GM12878 (cell line): ENCODE measurements at regions not wholly inside any gene's neighbourhood (a gene's known extent, or its start where the extent isn't known, plus 50 kb on each side); places are given as distances from the start of the nearest gene placed in this dataset.

Experiments used
- ATAC-seq: fragments of 200-7000 bp; cut with Tn5 transposase; 3 replicates; pipeline ENCODE4 v1.9.1; 2020; ENCODE audit warnings: mild to moderate bottlenecking, moderate library complexity
- BruUV-seq: library from RNA; stranded (reverse); fragments of 400-500 nt; replicated peaks from 2 replicates; lab custom pipeline; 2021; lab: Mats Ljungman, UMichigan
- CTCF ChIA-PET: fragments of 300-600 bp; sonication (Branson Sonifier 250); formaldehyde crosslinking; extraction: SDS; loops from one replicate; lab custom pipeline; 2021; ENCODE audit warnings: inconsistent platforms; lab: Yijun Ruan, JAX
- POLR2A ChIA-PET: fragments of 350-600 bp; formaldehyde crosslinking; extraction: SDS; loops from one replicate; lab custom pipeline; 2021; ENCODE audit warnings: inconsistent platforms; lab: Charles Lee
- RAD21 ChIA-PET: fragments of 300-600 bp; sonication (Branson Sonifier 250); formaldehyde crosslinking; loops from one replicate; lab custom pipeline; 2023; ENCODE audit warnings: antibody characterized with exemption; ENCODE audit not compliant: unreplicated experiment; lab: Charles Lee
- SMC1A ChIA-PET: fragments of 300-600 bp; sonication (Branson Sonifier 250); formaldehyde crosslinking; loops from one replicate; lab custom pipeline; 2023; ENCODE audit not compliant: unreplicated experiment, uncharacterized antibody; lab: Charles Lee
- DNase-seq: peaks from one replicate; pipeline ENCODE4 v3.0.0-alpha.2; 2011; ENCODE audit warnings: low read depth, low spot score
- FAIRE-seq: peaks from 3 replicates; lab custom pipeline; 2011; peaks lifted over from hg19 to GRCh38; lab: Jason Lieb, UNC
- H2AFZ ChIP-seq: 2 replicates; pipeline ENCODE4 v1.6.0; 2011; ENCODE audit warnings: low read depth, low read length, control low read depth; ENCODE audit not compliant: control insufficient read depth
- H3K27ac ChIP-seq: 2 replicates; pipeline ENCODE4 v1.5.1; 2011; ENCODE audit warnings: control low read depth; ENCODE audit not compliant: control insufficient read depth, insufficient read depth
- H3K27me3 ChIP-seq, 2 experiments: replicated peaks in 1 of 2; 2 replicates each; pipeline versions ENCODE4 v1.6.0 to v1.6.1; 2011; ENCODE audit warnings: low read length in 1 of 2; ENCODE audit not compliant: control insufficient read depth in 2 of 2, insufficient read depth in 2 of 2
- H3K36me3 ChIP-seq, 2 experiments: 2 replicates each; pipeline ENCODE4 v1.5.1; 2011; ENCODE audit warnings: low read length in 1 of 2; ENCODE audit not compliant: control insufficient read depth in 2 of 2, insufficient read depth in 2 of 2
- H3K4me1 ChIP-seq: 2 replicates; pipeline ENCODE4 v1.6.1; 2011; ENCODE audit warnings: mild to moderate bottlenecking, low read length, moderate library complexity, mixed read lengths; ENCODE audit not compliant: control insufficient read depth, insufficient read depth
- H3K4me2 ChIP-seq: 2 replicates; pipeline ENCODE4 v1.6.0; 2011; ENCODE audit warnings: control low read depth; ENCODE audit not compliant: control insufficient read depth, insufficient read depth
- H3K4me3 ChIP-seq: fragments of 200-600 bp; sonication (generic); 2 replicates; pipeline ENCODE4 v1.5.1; 2016
- H3K79me2 ChIP-seq: 2 replicates; pipeline ENCODE4 v1.6.0; 2011; ENCODE audit warnings: low read length; ENCODE audit not compliant: control insufficient read depth, insufficient read depth
- H3K9ac ChIP-seq: 2 replicates; pipeline ENCODE4 v1.8.0; 2011; ENCODE audit warnings: low read length, control low read depth, mixed read lengths; ENCODE audit not compliant: control insufficient read depth, insufficient read depth
- H3K9me3 ChIP-seq: replicated peaks from 3 replicates; pipeline ENCODE4 v1.5.1; 2011; ENCODE audit warnings: mild to moderate bottlenecking, low read length; ENCODE audit not compliant: control insufficient read depth, insufficient read depth
- H4K20me1 ChIP-seq: 2 replicates; pipeline ENCODE4 v1.6.0; 2011; ENCODE audit not compliant: control insufficient read depth, insufficient read depth
- E4F1 ChIP-seq: fragments of 450-650 bp; IDR thresholded peaks from 2 replicates; pipeline ENCODE4 v1.6.1; 2018; ENCODE audit warnings: borderline replicate concordance, mild to moderate bottlenecking; ENCODE audit not compliant: partially characterized antibody
- HDAC2 ChIP-seq: fragments of 200-600 bp; sonication (generic); IDR thresholded peaks from 2 replicates; pipeline ENCODE4 v1.6.1; 2017
- NR2C2 ChIP-seq: IDR thresholded peaks from 2 replicates; pipeline ENCODE4 v1.6.1; 2011; ENCODE audit warnings: borderline replicate concordance, low read depth; ENCODE audit not compliant: control insufficient read depth, insufficient read length
- SMAD5 ChIP-seq: IDR thresholded peaks from 2 replicates; pipeline ENCODE4 v1.6.1; 2016; ENCODE audit warnings: antibody characterized with exemption, low read depth
- SMARCA5 ChIP-seq: fragments of 450-650 bp; IDR thresholded peaks from 2 replicates; pipeline ENCODE4 v1.6.1; 2017; ENCODE audit warnings: mild to moderate bottlenecking
- TARDBP ChIP-seq: IDR thresholded peaks from 2 replicates; pipeline ENCODE4 v1.6.1; 2016; ENCODE audit warnings: borderline replicate concordance
- WGBS: methylation state at CpG from one replicate; pipeline ENCODE4 v1.1.6; 2016; ENCODE audit warnings: low lambda C conversion rate; ENCODE audit not compliant: insufficient replicate concordance, insufficient coverage; ENCODE audit errors: missing lambda C conversion rate; 5-methylcytosine and 5-hydroxymethylcytosine counted together
- in situ Hi-C: fragments of 300-500 bp; cut with MboI; formaldehyde crosslinking; loops from 9 replicates; pipeline ENCODE4 v1.14.3; 2018; ENCODE audit warnings: mixed read lengths
- intact Hi-C: fragments of 100-400 bp; cut with micrococcal nuclease; formaldehyde crosslinking; loops from one replicate; pipeline ENCODE4 v1.14.2; 2022; ENCODE audit not compliant: unreplicated experiment

GRCh38 chr18:44031063-44031462 is 649.6 kb upstream of the SETBP1 start:
- WGBS: 17% methylated on average over 2 of the region's 2 CpGs

More at GRCh38 chr18:44031063-44031462, 649.6 kb upstream of the SETBP1 start:
- SMC1A ChIA-PET: no interaction called here
- CTCF ChIA-PET: no interaction called here
- Histone ChIP-seq H3K79me2 (no peaks in the 10 kb centered on the region), H2AFZ (no peak overlapping the region), H3K4me3 (no peak overlapping the region), H3K4me2 (no peak overlapping the region), H3K36me3 (no peaks in the 10 kb centered on the region), H3K27me3 (no peaks in the 10 kb centered on the region), H3K27ac (no peak overlapping the region), H4K20me1 (no peaks in the 10 kb centered on the region), H3K9me3 (no peaks in the 10 kb centered on the region), H3K9ac (no peak overlapping the region), H3K4me1 (no peaks in the 10 kb centered on the region)
- no TSS peak for BruUV-seq
- RAD21 ChIA-PET: no interaction called here
- FAIRE-seq (no peak), ATAC-seq (no peak), DNase-seq (no peak)
- TF ChIP-seq E4F1: no peak
- no peak for TF ChIP-seq SMARCA5
- no peak for TF ChIP-seq NR2C2
- TF ChIP-seq TARDBP: no peak
- no peak for TF ChIP-seq SMAD5
- TF ChIP-seq HDAC2: no peak
- POLR2A ChIA-PET: no interaction called here
- intact Hi-C loops (no loop called here), in situ Hi-C loops (no loop called here)
